Urothelium cell line (cell line): ENCODE measurements at regions not wholly inside any gene's neighbourhood (a gene's known extent, or its start where the extent isn't known, plus 50 kb on each side); places are given as distances from the start of the nearest gene placed in this dataset.
A peak's percentile ranks its signal among the peaks of the same experiment; 100 is the strongest.
"Not testable (repeated sequence)": the region's sequence is repeated elsewhere in the genome, so short reads cannot be mapped to it uniquely, and the experiment has no call there.

Experiments used
- DNase-seq: peaks from one replicate; pipeline ENCODE4 v3.0.0; 2011; ENCODE audit warnings: low spot score, mixed read lengths
- FAIRE-seq: peaks from 2 replicates; lab custom pipeline; 2011; peaks lifted over from hg19 to GRCh38; lab: Jason Lieb, UNC

- DNase-seq = no peak
- FAIRE-seq = no peak
Measured at GRCh38 chr13:39803156-39803555, 147.7 kb downstream of the COG6 start.

DNA sequence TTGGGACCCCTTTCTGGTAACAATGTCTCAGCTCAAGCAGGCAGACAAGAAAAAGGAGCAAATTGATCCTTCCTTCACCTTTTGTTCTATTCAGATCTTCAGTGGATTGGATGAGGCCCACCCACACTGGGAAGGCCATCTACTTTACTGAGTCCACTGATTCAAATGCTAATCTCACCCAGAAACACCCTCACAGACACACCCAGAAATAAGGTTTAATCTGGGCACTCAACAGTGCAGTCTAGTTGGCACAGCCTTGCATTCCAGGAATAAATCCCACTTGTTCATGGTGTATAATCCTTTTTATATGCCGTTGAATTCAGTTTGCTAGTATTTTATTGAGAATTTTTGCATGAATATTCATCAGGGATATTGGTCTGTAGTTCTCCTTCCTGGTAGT lies 148.4 kb downstream of the COG6 start:
- DNase-seq = no peak
- no peak for FAIRE-seq

DNA sequence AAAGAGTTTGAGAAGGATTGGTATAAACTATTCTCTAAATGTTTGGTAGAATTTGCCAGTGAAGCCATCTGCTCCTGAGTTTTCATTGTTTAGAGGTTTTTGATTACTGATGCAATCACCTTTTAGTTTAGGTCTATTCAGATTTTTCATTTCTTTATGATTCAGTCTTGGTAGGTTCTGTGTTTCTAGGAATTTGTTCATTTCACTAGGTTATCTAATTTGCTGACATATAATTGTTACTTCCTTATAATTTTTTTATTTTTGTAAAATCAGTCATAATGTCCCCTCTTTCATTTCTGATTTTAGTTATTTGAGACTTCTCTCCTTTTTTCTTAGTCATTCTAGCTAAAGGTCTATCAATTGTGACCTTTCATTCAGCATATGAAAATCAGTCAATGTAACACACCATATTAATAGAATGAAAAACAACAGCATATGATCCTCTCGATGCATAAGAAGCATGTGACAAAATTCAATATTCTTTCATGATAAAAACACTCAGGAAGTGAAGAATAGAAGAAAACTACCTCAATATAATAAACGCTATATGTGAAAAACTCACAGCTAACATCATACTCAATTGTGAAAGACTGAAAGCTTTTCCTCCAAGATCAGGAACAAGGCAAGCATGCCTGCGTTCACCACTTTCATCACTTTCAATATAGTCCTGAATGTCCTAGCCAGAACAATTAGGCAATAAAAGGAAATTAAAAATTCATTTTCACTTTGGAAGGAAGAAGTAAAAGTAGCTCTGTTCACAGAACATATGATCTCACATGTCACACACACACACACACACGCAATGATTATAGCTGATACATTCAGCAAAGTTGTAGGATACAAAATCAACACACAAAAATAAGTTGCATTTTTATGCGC lies 149.1 kb downstream of the COG6 start:
- FAIRE-seq = no peak
- DNase-seq = no peak

GRCh38 chr13:39809466-39809865 lies 154.0 kb downstream of the COG6 start:
- FAIRE-seq (no peak), DNase-seq (no peak)

DNA sequence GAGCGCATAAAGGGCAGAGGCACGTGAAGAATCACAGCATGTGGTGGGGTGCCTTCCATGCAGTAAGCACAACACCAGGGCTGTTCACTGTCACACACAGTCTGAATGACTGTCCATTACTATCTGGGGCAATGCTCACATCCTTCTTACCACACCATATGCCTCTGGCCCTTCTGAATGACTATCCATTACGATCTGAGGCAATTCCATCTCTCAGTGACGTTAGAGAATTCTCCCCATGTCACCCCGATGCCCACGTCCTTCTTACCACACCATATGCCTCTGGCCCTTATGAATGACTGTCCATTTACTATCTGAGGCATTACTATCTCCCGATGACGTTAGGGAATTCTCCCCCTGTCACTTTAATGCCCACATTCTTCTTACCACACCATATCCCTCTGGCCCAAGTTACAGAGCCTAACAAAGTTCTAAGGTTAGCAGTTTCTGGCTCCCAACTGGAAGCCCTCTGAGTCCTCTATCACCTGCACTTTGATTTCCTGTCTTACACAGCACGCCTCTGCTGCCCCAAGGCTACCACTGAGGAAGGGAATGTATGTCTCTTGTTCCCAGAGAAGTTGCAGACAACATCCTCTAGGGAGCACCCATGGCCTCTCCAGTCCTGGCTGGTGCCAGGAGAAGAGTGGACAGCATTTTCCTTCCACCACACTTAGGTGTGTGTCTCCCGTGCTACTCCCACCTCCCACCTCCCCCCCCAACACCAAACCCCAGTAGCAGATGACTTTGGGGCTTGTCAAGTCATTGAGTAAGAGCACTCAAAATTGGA lies 154.8 kb downstream of the COG6 start:
- DNase-seq = no peak

DNA sequence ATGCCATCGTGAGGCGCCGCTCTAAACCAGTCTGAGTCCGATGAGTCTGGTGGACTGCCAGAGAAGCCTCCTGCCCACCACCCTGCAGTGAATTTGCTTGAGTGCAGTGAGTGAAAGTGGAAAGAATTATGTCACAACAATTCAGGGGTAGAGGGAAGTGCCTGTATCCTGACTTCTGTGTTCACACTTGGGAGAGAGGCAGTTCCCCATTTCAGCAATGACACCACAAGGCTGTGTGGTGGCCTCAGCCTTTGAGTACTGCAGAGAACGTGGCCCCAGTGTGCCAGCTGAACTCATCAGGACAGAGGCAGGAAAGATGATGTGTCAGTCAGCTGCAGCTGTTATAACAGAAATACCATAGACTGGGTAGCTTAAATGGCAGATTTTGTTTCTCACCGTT lies 155.6 kb downstream of the COG6 start:
- no peak for FAIRE-seq
- no peak for DNase-seq

More for the DNA sequence above, 154.8 kb downstream of the COG6 start:
- FAIRE-seq = no peak

- no peak for FAIRE-seq
- DNase-seq = no peak
Measured at GRCh38 chr13:39811696-39812095, 156.2 kb downstream of the COG6 start.

DNA sequence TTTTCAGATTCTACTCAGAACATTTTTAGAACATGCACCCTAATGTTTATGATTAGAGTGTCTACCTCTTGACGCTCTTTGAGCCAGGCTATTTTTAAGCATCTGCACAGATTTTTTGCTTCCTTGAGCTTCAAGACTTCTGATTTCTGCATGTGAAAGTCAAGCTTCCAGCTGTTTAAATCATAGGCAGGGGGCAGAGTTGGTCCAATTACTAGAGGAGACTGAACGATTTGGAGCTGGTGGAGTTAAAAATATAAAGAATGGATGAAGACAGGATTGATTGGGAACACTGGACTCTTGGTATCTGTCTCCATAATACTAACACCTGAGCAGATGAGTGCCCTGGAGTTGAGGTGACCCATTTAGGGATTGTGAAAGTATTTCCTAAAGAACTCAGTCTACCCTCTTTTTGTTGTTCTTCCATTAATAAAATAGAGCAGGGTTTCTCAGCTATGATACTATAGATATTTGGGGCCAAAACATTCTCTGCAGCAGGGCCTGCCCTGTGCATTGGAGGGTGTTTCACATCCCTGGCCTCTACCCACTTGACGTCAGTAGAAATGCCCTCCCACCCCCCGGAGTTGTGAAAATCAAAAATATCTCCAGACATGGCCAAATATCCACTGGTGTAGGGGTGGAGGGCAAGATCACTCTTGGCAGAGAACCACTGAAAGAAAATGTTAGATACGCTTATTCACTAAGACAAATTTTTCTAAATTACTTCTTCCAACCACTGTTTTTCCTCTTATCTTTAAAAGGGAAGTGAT lies 160.1 kb downstream of the COG6 start:
- FAIRE-seq (no peak), DNase-seq (no peak)

DNA sequence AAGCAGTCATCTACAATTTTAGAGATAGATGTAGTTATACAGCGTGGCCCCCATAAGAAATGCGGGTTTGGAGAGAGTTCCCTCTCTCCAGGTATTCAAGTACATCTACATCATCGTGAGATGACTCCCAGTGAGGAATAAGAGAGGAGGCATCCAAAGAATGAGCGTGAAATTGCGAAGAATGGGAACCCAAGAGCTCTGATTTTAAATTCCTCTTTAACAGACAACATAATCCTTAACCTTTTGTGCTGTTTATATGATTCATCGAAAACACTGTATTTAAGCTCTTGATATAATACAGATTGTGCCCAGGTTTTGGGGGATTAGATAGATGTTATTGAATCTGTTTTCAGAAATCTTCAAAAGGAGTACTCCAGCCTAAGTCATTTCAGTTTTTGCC lies 161.5 kb downstream of the COG6 start:
- FAIRE-seq (no peak), DNase-seq (no peak)

- DNase-seq (no peak), FAIRE-seq (no peak)
Measured at GRCh38 chr13:39818953-39819352, 163.5 kb downstream of the COG6 start.

GRCh38 chr13:39820606-39821005 lies 165.1 kb downstream of the COG6 start:
- FAIRE-seq = no peak
- no peak for DNase-seq

DNA sequence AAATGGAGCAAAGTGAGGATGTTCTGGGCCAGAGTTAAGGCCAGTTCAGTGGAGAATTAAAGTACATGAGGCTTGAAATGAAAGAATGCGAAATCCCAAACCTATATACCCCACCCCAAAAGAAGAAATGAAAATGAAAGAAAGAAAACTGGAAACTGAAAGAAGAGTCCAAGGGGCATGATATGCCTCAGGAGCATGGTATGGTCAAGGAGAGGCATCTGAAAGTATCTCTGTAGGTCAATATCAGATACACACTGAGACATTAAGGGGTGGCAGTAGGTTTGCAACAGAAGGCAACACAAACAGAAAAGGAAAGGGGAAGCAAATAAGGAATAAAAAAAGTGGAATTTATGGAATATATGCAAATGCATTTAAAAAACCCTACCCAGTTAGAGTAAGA lies 166.5 kb downstream of the COG6 start:
- no peak for FAIRE-seq
- DNase-seq = no peak

- DNase-seq = no peak
- FAIRE-seq = no peak
Measured at GRCh38 chr13:39822437-39822836, 167.0 kb downstream of the COG6 start.

- no peak for FAIRE-seq
- no peak for DNase-seq
Measured at GRCh38 chr13:39823063-39823713, 167.7 kb downstream of the COG6 start.

DNA sequence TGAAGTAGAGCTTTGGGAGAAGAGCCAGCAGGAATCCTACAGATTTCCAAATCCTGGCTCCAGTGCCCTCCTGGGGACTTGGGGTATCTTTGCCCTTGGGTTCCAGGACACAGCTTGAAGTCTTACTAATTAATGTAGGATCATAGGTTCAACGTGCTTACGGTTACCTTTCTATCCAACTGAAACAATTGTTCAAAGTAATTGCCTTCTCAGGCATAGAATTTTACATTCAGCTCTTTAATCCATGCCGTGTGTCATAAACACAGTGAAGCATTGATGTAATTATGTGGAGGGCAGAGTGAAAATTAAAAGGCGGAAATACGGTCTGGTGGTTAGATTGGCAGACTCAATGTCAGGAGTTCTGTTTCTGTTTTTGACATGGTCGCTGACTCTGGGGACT lies 170.4 kb downstream of the COG6 start:
- FAIRE-seq (no peak), DNase-seq (no peak)

DNA sequence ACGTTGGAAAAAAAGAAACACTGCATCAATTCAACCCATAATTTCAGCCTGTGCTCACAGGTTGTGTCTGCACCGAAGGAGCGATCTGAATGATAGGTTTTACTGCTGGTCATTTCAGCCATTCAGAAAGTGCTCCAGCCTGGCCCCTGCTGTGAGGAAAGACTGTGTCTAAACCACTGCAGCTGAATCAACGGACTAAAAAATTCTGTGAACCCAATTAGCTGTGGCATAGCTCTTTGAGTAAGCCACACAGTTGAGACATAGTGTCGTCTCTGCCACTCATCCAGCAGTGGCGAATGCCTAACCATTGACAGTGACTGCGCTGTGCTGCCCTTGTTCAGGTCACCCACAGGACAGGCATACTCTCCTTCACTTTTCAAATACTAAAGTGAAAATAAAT lies 179.8 kb downstream of the COG6 start:
- FAIRE-seq (no peak), DNase-seq (no peak)

DNA sequence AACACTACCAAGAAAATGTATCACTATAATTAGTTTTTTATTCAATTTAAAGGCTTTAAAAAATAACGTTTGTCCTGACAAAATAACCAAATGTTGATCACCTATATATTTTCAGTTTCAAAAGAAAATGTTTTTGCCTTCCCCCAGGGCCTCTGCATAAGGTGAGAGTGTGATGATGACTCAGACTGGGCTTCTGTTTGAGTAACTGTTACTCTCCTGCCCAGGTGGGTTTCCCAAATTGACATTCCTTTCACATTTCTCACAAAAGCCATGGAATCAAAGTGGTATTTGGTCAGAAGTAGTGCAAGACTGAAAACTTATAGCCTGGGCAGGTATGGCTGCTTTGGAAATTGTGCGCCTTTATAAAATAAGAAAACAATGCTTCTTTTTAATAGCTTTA lies 180.6 kb downstream of the COG6 start:
- no peak for FAIRE-seq
- DNase-seq = peak; percentile 42

GRCh38 chr13:39837866-39838265 lies 182.4 kb downstream of the COG6 start:
- not testable (repeated sequence) for FAIRE-seq

DNA sequence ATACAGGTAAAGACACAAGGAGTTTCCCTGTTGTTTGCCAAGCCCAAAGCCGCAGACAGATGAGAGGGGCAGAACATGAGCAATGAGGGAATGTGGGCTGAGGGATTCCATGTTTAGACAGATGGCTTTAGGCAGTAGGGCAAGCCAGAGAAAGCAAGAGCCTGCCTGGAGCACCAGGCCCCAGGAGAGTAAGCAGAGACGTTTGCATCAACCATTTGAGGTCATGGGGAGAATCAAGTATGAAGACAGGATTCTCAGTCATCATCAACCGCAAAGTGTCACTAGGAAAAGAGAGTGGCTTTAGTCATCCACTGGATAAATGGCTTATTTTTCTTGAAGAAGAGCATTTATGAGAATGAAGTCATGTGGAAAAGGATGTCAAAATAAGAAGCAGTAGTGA lies 184.7 kb downstream of the COG6 start:
- no peak for DNase-seq

More at GRCh38 chr13:39837866-39838265, 182.4 kb downstream of the COG6 start:
- not testable (repeated sequence) for DNase-seq

DNA sequence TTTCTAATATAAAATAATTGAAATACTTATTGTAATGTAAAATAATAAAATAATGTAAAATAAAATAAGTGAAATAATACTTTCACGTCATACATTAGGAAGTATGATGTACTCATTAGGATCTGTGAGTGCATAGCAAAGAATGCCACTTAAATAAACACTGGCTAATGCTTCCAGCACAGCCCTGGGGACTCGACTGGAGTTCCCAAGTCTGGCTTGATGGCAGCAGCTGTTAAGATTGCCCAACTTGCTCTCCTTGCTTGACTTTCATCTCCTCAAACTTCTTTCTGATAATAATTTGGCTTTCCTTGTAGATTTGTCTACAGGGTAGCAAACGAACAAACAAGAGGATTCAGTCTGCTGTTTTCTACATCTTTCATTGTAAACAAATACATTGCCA lies 191.9 kb downstream of the COG6 start:
- FAIRE-seq (no peak), DNase-seq (no peak)

More for the DNA sequence above, 184.7 kb downstream of the COG6 start:
- no peak for FAIRE-seq

GRCh38 chr13:39855236-39855635 lies 199.8 kb downstream of the COG6 start:
- DNase-seq (no peak), FAIRE-seq (no peak)
